ENCODE measurements at regions not wholly inside any gene's neighbourhood (a gene's known extent, or its start where the extent isn't known, plus 50 kb on each side); places are given as distances from the start of the nearest gene placed in this dataset.

GRCh38 chr1:185515696-185516095 lies 198.7 kb upstream of the IVNS1ABP start:
- no peak overlapping the region for H3T11ph ChIP-seq (ENCODE audit: low read length)
- WGBS (ENCODE audit: extremely low coverage, insufficient read length, low lambda C conversion rate): no CpG with 5 or more reads among the region's 2 CpGs
- no peak overlapping the region for H2BK5ac ChIP-seq (ENCODE audit: insufficient read length, low read length)
- H4K5ac ChIP-seq (ENCODE audit: insufficient read length, low read depth, low read length): no peak overlapping the region
- no peak overlapping the region for H2BK12ac ChIP-seq (ENCODE audit: insufficient read length, low read depth, low read length)
- H3K23me2 ChIP-seq (ENCODE audit: insufficient read length, low read depth, low read length, poor library complexity, severe bottlenecking): no peaks in the 10 kb centered on the region
- H2AK5ac ChIP-seq (ENCODE audit: insufficient read length, low read length): no peak overlapping the region
- no peak overlapping the region for H2AFZ ChIP-seq (ENCODE audit: low read length)
- H3K4me1 ChIP-seq (ENCODE audit: insufficient read depth, low read length): no peaks in the 10 kb centered on the region
- Mint-ChIP-seq H3K36me3 (ENCODE audit: insufficient read depth in 1 of 3, low read depth in 3 of 3) (peaks cover 13 to 30% (median 21%) of the 10 kb centered on the region in 3 experiments), H3K4me3 (no peak overlapping the region), H3K27me3 (ENCODE audit: low read depth) (no peaks in the 10 kb centered on the region), H3K27ac (no peak overlapping the region), H3K4me1 (no peaks in the 10 kb centered on the region), H3K9me3 (peaks cover 29 to 41% of the 10 kb centered on the region in 2 experiments)
- no peak overlapping the region for H3K4ac ChIP-seq (ENCODE audit: low read depth, low read length)
- H3K79me1 ChIP-seq (ENCODE audit: insufficient read depth, low read depth, low read length, poor library complexity, severe bottlenecking): no peaks in the 10 kb centered on the region
- no peak overlapping the region for H4K91ac ChIP-seq (ENCODE audit: insufficient read length, low read depth, low read length)
- no peak overlapping the region for H3K56ac ChIP-seq (ENCODE audit: insufficient read length, low read depth, low read length)
- H4K20me1 ChIP-seq (ENCODE audit: control insufficient read depth, insufficient read depth, insufficient read length): no peaks in the 10 kb centered on the region
- no peak for DNase-seq
- H2BK15ac ChIP-seq (ENCODE audit: low read depth, low read length): no peak overlapping the region
- no peak overlapping the region for H3K9ac ChIP-seq (ENCODE audit: extremely low read depth, insufficient read length, low read length)
- H3K27me3 ChIP-seq (ENCODE audit: insufficient read depth, low read length): no peaks in the 10 kb centered on the region
- no peak overlapping the region for H3K14ac ChIP-seq (ENCODE audit: insufficient read depth, low read length)
- no peak overlapping the region for H2BK120ac ChIP-seq (ENCODE audit: low read depth, low read length, poor library complexity, severe bottlenecking)
- TF ChIP-seq CTCF (conservative IDR thresholded peaks at IDR 0.05): no peak
- H3K23ac ChIP-seq (ENCODE audit: insufficient read length, low read depth, low read length): no peak overlapping the region
- H3K18ac ChIP-seq (ENCODE audit: insufficient read length, low read depth, low read length): no peak overlapping the region
- H3K9me3 ChIP-seq (ENCODE audit: control insufficient read depth, low read depth, low read length): no peaks in the 10 kb centered on the region
- no peak overlapping the region for H3K4me2 ChIP-seq (ENCODE audit: insufficient read depth, insufficient read length, low read length)
- no peak overlapping the region for H4K8ac ChIP-seq (replicated peaks; ENCODE audit: insufficient read length, low read depth, low read length)
- H2BK20ac ChIP-seq (ENCODE audit: low read depth, low read length, poor library complexity, severe bottlenecking): no peak overlapping the region
- H3K79me2 ChIP-seq (ENCODE audit: insufficient read depth, low read length): no peaks in the 10 kb centered on the region
- H3K27ac ChIP-seq (ENCODE audit: insufficient read length, low read depth, low read length): no peak overlapping the region

Data from H9 (cell line).